GM18873 (cell line): ENCODE measurements at regions not wholly inside any gene's neighbourhood (a gene's known extent, or its start where the extent isn't known, plus 50 kb on each side); places are given as distances from the start of the nearest gene placed in this dataset.
A peak's percentile ranks its signal among the peaks of the same experiment; 100 is the strongest.

ENCODE experiments used
- ATAC-seq: cut with Tn5 transposase; IDR thresholded peaks from one replicate; pipeline ENCODE4 v1.9.1; 2021; ENCODE audit warnings: mild to moderate bottlenecking, moderate library complexity, moderate number of reproducible peaks; ENCODE audit not compliant: unreplicated experiment, low FRiP score

DNA sequence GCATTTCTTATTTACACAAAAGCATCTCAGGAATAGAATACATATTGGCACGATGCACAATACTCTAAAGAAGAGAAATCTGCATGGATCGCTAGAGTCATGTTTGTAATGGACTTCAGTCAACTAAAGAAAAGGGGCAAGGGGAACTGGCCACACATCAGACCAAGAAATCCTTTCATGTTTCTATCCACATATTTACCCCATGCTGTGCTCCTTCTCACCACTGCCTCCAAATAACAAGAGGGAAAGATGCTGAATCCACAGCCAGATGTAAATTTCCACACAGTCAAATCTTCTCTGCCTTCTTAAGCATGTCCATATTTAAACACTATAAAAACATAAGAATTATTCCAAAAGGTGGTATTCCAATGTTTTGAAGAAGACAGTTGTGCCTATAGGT lies 67.6 kb downstream of the COX18 start:
- no peak for ATAC-seq

DNA sequence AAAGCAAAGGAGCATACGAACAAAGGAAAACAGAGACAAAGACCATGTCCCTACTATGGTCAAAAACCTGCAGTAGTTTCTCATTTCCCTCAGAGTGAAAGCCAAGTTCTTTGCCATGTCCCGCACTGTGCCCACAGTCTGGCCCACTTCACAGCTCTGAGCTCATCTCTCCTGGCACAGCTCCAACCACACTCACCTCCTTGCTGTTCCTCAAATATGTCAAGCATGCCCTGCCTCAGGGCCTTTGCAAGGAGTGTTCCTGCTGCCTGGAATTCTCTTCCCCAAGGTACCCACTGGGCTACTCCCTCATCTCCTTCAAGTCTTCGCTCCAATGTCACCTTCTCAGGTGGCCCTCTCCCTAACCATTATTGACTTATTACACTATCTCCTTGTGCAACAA lies 72.1 kb downstream of the COX18 start:
- ATAC-seq = no peak

GRCh38 chr4:72994670-72995069 lies 74.8 kb downstream of the COX18 start:
- no peak for ATAC-seq

- ATAC-seq = no peak
Observed at GRCh38 chr4:72993876-72994275, 75.6 kb downstream of the COX18 start.

- ATAC-seq = no peak
Observed at GRCh38 chr4:72991873-72992272, 77.6 kb downstream of the COX18 start.

DNA sequence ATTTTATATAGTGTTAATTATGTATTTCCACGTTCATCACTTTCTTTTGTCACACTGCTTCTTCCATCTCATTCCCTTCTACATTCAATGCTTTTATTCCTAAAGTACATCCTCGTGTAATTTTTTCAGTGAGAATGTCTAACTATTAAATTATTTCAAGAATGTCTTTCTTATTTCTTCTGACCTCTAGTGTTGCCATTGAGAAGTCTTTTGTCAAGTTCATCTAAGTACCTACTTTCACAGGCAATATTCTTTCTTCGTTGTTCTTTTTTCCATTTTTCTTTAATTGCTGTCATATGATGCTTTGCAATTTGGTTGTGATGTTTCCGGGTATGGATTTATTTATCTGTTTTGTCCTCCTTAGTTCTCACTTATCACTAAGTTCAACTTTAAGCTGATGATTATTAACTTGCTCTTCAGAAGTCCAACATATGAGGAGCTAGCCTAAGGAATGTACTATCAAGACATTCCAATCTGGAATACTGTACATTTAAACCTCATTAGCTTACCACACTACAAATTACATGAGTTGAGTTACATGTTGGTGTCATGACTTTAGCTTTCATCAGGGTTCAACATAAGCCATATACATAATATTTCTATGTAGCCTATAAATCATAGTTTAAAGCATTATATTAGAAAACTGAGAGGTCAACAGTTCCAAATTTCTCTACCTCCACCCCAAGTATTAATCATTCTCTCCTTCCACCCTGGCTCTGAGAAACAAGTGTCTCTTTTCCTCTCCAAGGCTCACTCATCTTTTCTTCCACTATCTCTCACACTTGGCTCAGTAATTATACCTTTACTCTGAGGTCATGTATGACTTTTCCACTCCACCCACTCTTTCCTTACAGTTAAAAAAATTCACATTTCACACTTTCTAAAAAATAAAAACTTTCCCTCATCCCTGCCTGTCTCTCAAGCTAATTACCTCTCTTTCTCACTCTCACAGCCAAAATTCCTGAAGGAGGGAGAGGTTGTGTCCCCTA lies 81.5 kb downstream of the COX18 start:
- ATAC-seq = no peak

- ATAC-seq = no peak
Observed at GRCh38 chr4:72984351-72984750, 85.2 kb downstream of the COX18 start.

GRCh38 chr4:72983709-72984108 lies 85.8 kb downstream of the COX18 start:
- ATAC-seq = no peak

DNA sequence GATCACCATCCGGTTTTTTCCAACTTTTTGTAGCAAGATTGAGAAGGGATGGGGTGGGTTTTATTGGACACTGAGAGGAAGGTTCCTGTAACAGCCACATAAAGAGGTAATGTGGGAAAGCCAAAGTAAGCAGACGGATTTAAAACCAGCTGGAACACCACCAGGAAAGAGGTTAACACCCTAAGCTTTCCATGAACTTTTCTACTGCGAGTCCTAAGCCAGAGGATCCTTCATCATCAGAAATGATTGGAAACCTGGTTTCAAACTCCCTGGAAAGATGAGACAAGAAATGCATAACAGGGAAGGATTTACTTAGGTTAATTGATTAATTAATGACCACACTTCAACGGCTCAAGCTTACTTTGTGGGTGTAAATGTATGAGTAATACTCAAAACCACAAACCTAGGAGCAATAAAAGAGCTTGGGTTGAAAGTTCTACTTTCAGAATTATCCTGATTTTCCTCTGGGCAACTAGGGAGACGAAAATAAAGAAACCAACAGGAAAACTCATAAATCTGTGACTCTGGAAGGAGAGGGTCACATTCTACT lies 91.5 kb downstream of the COX18 start:
- no peak for ATAC-seq

DNA sequence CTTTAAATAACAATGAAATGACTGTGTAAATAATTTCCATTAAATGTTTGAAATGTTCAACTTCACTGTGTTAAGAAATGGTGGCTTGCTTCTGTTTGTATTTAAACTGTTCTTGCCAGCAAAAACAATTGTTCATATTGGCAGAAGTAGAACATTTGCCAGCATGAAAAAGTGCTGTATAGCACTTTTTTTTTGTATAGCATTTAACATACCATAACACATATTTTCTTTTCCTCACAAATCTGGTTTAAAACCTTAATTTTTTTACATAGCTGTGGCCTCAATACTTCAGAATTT lies 94.1 kb downstream of the COX18 start:
- ATAC-seq = no peak

- no peak for ATAC-seq
Observed at GRCh38 chr4:72974694-72975487, 94.6 kb downstream of the COX18 start.

DNA sequence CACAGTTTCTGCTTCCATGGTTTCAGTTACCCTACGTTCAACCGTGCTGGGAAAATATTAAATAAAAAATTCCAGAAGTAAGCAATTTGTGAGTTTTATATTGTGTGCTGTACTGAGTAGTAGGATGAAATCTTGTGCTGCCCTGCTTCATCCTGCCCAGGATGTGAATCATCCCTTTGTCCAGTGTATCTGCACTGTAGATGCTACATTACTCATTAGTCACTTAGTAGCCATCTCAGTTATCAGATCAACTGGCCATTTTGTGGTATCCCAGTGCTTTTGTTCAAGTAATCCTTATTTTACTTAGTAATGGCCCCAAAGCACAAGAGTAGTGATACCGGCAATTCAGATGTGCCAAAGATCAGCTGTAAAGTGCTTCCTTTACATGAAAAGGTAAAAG lies 97.9 kb downstream of the COX18 start:
- no peak for ATAC-seq

- ATAC-seq = no peak
Observed at GRCh38 chr4:72970756-72971155, 98.8 kb downstream of the COX18 start.

DNA sequence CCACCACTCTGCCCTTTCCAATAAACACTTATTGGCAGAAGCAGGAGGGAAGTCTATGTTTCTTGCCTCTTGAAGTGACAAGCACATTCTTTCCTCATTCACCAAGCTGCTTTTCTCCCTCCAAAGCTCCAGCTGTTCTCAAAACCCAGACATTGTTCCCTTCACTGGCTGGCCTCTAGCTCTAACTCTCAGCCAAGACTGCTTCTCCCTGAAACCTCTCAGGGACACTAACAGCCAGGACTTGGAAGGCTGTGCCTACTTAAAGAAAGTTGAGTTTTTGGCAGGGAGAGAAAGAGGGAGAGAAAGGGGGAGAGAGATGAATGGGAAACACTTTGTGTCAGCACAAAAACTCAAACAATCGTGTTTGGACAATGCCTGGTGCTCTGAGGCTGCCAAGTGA lies 99.5 kb downstream of the COX18 start:
- ATAC-seq = no peak

DNA sequence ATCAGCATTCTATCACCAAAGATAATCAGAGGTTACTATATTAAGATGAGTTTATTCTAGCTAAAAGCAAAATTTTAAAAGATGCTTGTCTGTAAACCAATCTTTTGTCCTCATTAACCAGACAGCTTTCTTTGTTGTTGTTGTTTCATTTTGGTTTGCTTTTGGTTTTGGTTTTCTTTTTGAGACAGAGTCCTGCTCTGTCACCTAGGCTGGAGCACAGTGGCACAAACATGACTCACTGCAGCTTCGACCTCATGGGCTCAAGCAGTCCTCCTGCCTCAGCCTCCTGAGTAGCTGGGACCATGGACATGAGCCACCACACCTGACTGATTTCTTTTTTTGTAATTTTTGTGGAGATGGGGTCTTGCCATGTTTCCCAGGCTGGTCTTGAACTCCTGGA lies 102.9 kb downstream of the COX18 start:
- ATAC-seq = peak; percentile 52

DNA sequence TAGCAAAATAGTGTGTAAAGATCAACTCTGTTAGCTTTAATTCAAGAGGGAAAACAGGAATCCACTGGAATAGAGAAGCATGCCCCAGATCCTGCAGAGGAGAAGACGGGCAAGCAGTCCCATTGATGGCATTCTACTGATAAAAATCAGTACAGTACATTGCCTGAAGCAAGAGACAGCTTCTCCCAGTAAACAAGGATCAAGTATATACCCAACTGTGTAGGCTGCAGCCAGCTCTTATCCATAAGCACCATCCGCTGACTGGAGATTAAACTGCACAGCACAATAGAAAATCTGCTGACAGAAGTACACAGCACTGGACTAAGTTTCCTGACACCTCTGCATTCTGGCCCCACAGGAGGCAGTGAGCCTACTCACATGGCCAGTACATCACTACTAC lies 110.1 kb downstream of the COX18 start:
- no peak for ATAC-seq

- no peak for ATAC-seq
Observed at GRCh38 chr4:72954811-72955210, 114.7 kb downstream of the COX18 start.

DNA sequence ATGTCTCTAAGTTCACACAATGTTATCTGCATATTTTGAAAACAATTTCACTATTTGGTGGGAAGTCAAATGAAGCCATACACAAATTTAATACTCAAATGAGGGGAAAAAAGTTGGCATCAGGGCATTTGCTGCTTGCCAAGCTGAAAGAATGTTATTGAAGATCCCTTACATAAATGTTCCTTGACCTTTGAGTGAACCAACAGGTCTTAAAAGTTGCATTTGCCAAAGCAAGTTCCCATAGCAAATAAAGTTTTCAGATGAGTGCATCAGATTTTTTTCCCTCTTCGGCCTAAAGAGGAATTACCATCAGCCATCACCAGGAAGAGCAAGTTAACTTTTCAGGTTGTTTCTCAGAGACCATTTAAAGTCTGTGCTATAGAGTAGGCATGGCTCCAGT lies 115.9 kb downstream of the COX18 start:
- ATAC-seq = no peak

DNA sequence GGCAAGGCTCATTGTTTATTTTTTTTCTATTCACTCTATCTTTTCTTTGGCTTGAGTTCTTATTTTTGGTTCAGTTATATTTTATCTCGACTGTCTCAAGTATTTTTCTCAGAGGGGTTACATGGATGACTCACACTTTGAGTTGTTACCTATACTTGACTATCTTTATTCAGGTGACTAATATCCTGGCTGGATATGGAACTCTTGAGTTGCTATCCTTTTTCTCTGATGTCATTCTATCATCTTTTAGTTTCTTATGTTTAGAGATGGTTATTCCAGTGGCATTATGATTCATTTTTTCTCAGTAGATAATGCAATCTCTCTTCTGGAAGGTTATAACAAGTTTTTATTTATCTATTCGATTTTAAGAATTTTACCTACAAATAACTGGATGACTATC lies 117.9 kb downstream of the COX18 start:
- ATAC-seq = no peak

DNA sequence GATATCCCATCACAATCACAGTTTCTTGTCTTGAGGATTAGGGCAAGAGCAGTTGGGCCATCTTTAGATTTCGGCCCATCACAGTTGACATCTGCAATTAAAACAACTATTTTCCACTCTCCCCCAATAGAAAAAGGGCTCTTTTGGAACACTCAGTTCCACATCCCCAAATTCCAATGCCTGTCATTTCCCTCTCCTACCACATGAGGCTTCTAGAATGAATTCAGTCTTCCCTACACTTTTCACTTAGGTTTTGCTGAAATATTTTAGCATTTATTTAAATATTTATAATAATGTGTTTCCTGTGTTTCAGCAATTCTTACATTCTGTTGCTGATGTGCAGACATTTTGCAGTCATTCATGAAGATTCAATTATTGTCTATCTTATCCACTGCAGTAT lies 118.4 kb downstream of the COX18 start:
- ATAC-seq = no peak

GRCh38 chr4:72948080-72948479 lies 121.4 kb downstream of the COX18 start:
- ATAC-seq = no peak
